HEK293 (cell line): ENCODE measurements at regions not wholly inside any gene's neighbourhood (a gene's known extent, or its start where the extent isn't known, plus 50 kb on each side); places are given as distances from the start of the nearest gene placed in this dataset.

ENCODE experiments used
- CTCF ChIA-PET: fragments of 350-600 bp; formaldehyde crosslinking; extraction: SDS; loops from one replicate; lab custom pipeline; 2021; ENCODE audit warnings: antibody characterized with exemption; lab: Yijun Ruan, JAX
- POLR2A ChIA-PET: fragments of 300-600 bp; formaldehyde crosslinking; extraction: SDS; loops from one replicate; lab custom pipeline; 2020; ENCODE audit warnings: antibody characterized with exemption, inconsistent platforms; lab: Yijun Ruan, JAX
- H3K27ac ChIP-seq: fragments of 200-500 bp; sonication (Bioruptor generic); 2 replicates; pipeline ENCODE4 v1.5.1; 2014; ENCODE audit warnings: low read depth, low read length, control low read depth, inconsistent platforms; ENCODE audit errors: extremely low read depth
- H3K36me3 ChIP-seq, 2 experiments: fragments of 200-500 bp in 1 of 2; sonication (Bioruptor generic) in 1 of 2; 1 replicate in 1 of 2; 2 replicates in 1 of 2; pipeline ENCODE4 v1.5.1; 2014 to 2017; ENCODE audit warnings: inconsistent platforms in 2 of 2, low read length in 2 of 2; ENCODE audit not compliant: control insufficient read depth in 2 of 2, insufficient read depth in 1 of 2
- H3K4me1 ChIP-seq: fragments of 200-500 bp; sonication (Bioruptor generic); 2 replicates; pipeline ENCODE4 v1.5.1; 2014; ENCODE audit warnings: mild to moderate bottlenecking, low read length, inconsistent platforms; ENCODE audit not compliant: control insufficient read depth, insufficient read depth
- H3K4me3 ChIP-seq: 2 replicates; pipeline ENCODE4 v1.5.1; 2011; ENCODE audit warnings: low read depth, mild to moderate bottlenecking, control low read depth, low read length, moderate library complexity
- H3K9me3 ChIP-seq: fragments of 200-500 bp; sonication (Bioruptor generic); 2 replicates; pipeline ENCODE4 v1.5.1; 2014; ENCODE audit warnings: low read depth, low read length, inconsistent platforms; ENCODE audit not compliant: control insufficient read depth, insufficient read depth
- GLIS2 ChIP-seq: fragments of 450-650 bp; formaldehyde crosslinking; IDR thresholded peaks from 2 replicates; pipeline ENCODE4 v1.5.1; 2016; ENCODE audit warnings: missing biosample characterization, missing genetic modification characterization
- HOXD13 ChIP-seq: sonication (generic); formaldehyde crosslinking; IDR thresholded peaks from 2 replicates; pipeline ENCODE4 v1.8.0; 2022; ENCODE audit warnings: missing genetic modification reagents, borderline replicate concordance
- OVOL3 ChIP-seq: fragments of 450-650 bp; formaldehyde crosslinking; IDR thresholded peaks from 2 replicates; pipeline ENCODE4 v1.5.1; 2016; ENCODE audit warnings: missing biosample characterization, missing genetic modification characterization
- SCRT1 ChIP-seq: fragments of 450-650 bp; formaldehyde crosslinking; IDR thresholded peaks from 2 replicates; pipeline ENCODE4 v1.5.1; 2016; ENCODE audit warnings: missing biosample characterization, missing genetic modification characterization, borderline replicate concordance
- ZFP41 ChIP-seq: fragments of 450-650 bp; formaldehyde crosslinking; IDR thresholded peaks from 2 replicates; pipeline ENCODE4 v1.5.1; 2016; ENCODE audit warnings: missing biosample characterization, missing genetic modification characterization, borderline replicate concordance
- ZNF169 ChIP-seq: fragments of 450-650 bp; formaldehyde crosslinking; IDR thresholded peaks from 2 replicates; pipeline ENCODE4 v1.5.1; 2016; ENCODE audit warnings: missing biosample characterization, missing genetic modification characterization
- ZNF174 ChIP-seq: fragments of 450-650 bp; formaldehyde crosslinking; IDR thresholded peaks from 2 replicates; pipeline ENCODE4 v1.5.0; 2017; ENCODE audit warnings: missing biosample characterization, mild to moderate bottlenecking, missing genetic modification characterization
- ZNF416 ChIP-seq: fragments of 450-650 bp; formaldehyde crosslinking; IDR thresholded peaks from 2 replicates; pipeline ENCODE4 v1.5.1; 2016; ENCODE audit warnings: missing biosample characterization, missing genetic modification characterization
- ZNF433 ChIP-seq: fragments of 450-650 bp; formaldehyde crosslinking; IDR thresholded peaks from 2 replicates; pipeline ENCODE4 v1.5.1; 2016; ENCODE audit warnings: missing biosample characterization, missing genetic modification characterization, low read depth
- ZNF660 ChIP-seq: fragments of 450-650 bp; IDR thresholded peaks from 2 replicates; pipeline ENCODE4 v1.5.1; 2018; ENCODE audit warnings: missing biosample characterization, mild to moderate bottlenecking, missing genetic modification characterization
- ZNF76 ChIP-seq: fragments of 450-650 bp; formaldehyde crosslinking; IDR thresholded peaks from 2 replicates; pipeline ENCODE4; 2016; ENCODE audit warnings: low read depth, missing biosample characterization, missing genetic modification characterization, borderline replicate concordance
- ZNF785 ChIP-seq: fragments of 450-650 bp; formaldehyde crosslinking; IDR thresholded peaks from 2 replicates; pipeline ENCODE4 v1.5.1; 2016; ENCODE audit warnings: missing biosample characterization, missing genetic modification characterization
- TF ChIP-seq, protein P1 (sequence below): fragments of 450-650 bp; formaldehyde crosslinking; IDR thresholded peaks from 2 replicates; pipeline ENCODE4 v1.5.1; 2016; ENCODE audit warnings: missing biosample characterization, missing genetic modification characterization, borderline replicate concordance
- TF ChIP-seq, protein P2 (sequence below): fragments of 450-650 bp; formaldehyde crosslinking; IDR thresholded peaks from 2 replicates; pipeline ENCODE4 v1.5.1; 2016; ENCODE audit warnings: missing biosample characterization, missing genetic modification characterization
- TF ChIP-seq, protein P3 (sequence below): fragments of 450-650 bp; formaldehyde crosslinking; IDR thresholded peaks from 2 replicates; pipeline ENCODE4 v1.5.1; 2016; ENCODE audit warnings: missing biosample characterization, missing genetic modification characterization
- TF ChIP-seq, protein P4 (sequence below): fragments of 450-650 bp; formaldehyde crosslinking; IDR thresholded peaks from 2 replicates; pipeline ENCODE4 v1.5.1; 2016; ENCODE audit warnings: missing biosample characterization, missing genetic modification characterization, borderline replicate concordance

DNA sequence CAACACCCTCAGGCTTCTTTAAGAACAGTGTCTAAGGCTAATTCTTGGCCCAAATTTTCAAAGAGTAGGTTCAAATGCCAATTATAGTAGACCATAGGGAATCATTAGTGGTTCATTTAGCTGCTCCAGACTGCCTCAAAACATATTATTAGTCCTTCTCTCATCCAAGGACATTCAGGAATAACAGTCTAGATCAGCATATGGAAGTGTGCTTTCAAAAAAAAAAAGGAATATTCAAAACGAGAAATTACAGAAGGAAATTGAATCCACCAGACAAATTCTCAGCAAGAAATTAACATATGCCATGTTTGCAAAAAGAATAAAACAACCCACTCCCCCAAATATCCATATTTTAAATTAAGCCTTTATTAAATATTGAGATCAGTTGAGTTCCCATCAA is 293.1 kb downstream of the SMARCA1 start:
- ChIA-PET CTCF (no interaction called here), POLR2A (no interaction called here)
- TF ChIP-seq, protein P1, sequence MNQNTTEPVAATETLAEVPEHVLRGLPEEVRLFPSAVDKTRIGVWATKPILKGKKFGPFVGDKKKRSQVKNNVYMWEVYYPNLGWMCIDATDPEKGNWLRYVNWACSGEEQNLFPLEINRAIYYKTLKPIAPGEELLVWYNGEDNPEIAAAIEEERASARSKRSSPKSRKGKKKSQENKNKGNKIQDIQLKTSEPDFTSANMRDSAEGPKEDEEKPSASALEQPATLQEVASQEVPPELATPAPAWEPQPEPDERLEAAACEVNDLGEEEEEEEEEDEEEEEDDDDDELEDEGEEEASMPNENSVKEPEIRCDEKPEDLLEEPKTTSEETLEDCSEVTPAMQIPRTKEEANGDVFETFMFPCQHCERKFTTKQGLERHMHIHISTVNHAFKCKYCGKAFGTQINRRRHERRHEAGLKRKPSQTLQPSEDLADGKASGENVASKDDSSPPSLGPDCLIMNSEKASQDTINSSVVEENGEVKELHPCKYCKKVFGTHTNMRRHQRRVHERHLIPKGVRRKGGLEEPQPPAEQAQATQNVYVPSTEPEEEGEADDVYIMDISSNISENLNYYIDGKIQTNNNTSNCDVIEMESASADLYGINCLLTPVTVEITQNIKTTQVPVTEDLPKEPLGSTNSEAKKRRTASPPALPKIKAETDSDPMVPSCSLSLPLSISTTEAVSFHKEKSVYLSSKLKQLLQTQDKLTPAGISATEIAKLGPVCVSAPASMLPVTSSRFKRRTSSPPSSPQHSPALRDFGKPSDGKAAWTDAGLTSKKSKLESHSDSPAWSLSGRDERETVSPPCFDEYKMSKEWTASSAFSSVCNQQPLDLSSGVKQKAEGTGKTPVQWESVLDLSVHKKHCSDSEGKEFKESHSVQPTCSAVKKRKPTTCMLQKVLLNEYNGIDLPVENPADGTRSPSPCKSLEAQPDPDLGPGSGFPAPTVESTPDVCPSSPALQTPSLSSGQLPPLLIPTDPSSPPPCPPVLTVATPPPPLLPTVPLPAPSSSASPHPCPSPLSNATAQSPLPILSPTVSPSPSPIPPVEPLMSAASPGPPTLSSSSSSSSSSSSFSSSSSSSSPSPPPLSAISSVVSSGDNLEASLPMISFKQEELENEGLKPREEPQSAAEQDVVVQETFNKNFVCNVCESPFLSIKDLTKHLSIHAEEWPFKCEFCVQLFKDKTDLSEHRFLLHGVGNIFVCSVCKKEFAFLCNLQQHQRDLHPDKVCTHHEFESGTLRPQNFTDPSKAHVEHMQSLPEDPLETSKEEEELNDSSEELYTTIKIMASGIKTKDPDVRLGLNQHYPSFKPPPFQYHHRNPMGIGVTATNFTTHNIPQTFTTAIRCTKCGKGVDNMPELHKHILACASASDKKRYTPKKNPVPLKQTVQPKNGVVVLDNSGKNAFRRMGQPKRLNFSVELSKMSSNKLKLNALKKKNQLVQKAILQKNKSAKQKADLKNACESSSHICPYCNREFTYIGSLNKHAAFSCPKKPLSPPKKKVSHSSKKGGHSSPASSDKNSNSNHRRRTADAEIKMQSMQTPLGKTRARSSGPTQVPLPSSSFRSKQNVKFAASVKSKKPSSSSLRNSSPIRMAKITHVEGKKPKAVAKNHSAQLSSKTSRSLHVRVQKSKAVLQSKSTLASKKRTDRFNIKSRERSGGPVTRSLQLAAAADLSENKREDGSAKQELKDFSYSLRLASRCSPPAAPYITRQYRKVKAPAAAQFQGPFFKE (tag by site-specific recombination): no peak
- TF ChIP-seq ZNF174 (no peak), ZFP41 (no peak), ZNF169 (tag by site-specific recombination) (no peak), HOXD13 (CRISPR knock-in tag) (no peak), SCRT1 (no peak), ZNF416 (tag by site-specific recombination) (no peak), ZNF76 (tag by site-specific recombination) (no peak), GLIS2 (tag by site-specific recombination) (no peak), ZNF433 (tag by site-specific recombination) (no peak), OVOL3 (tag by site-specific recombination) (no peak), ZNF785 (tag by site-specific recombination) (no peak), ZNF660 (tag by site-specific recombination) (no peak)
- TF ChIP-seq, protein P2, sequence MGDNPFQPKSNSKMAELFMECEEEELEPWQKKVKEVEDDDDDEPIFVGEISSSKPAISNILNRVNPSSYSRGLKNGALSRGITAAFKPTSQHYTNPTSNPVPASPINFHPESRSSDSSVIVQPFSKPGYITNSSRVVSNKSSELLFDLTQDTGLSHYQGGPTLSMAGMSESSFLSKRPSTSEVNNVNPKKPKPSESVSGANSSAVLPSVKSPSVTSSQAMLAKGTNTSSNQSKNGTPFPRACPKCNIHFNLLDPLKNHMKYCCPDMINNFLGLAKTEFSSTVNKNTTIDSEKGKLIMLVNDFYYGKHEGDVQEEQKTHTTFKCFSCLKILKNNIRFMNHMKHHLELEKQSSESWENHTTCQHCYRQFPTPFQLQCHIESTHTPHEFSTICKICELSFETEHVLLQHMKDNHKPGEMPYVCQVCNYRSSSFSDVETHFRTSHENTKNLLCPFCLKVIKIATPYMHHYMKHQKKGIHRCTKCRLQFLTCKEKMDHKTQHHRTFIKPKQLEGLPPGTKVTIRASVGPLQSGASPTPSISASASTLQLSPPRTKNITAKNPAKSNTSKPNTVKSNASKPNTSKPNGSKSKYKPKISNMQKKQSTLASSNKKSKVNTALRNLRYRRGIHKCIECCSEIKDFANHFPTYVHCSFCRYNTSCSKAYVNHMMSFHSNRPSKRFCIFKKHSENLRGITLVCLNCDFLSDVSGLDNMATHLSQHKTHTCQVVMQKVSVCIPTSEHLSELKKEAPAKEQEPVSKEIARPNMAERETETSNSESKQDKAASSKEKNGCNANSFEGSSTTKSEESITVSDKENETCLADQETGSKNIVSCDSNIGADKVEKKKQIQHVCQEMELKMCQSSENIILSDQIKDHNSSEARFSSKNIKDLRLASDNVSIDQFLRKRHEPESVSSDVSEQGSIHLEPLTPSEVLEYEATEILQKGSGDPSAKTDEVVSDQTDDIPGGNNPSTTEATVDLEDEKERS: no peak
- TF ChIP-seq, protein P3, sequence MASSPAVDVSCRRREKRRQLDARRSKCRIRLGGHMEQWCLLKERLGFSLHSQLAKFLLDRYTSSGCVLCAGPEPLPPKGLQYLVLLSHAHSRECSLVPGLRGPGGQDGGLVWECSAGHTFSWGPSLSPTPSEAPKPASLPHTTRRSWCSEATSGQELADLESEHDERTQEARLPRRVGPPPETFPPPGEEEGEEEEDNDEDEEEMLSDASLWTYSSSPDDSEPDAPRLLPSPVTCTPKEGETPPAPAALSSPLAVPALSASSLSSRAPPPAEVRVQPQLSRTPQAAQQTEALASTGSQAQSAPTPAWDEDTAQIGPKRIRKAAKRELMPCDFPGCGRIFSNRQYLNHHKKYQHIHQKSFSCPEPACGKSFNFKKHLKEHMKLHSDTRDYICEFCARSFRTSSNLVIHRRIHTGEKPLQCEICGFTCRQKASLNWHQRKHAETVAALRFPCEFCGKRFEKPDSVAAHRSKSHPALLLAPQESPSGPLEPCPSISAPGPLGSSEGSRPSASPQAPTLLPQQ (tag by site-specific recombination): no peak
- TF ChIP-seq, protein P4, sequence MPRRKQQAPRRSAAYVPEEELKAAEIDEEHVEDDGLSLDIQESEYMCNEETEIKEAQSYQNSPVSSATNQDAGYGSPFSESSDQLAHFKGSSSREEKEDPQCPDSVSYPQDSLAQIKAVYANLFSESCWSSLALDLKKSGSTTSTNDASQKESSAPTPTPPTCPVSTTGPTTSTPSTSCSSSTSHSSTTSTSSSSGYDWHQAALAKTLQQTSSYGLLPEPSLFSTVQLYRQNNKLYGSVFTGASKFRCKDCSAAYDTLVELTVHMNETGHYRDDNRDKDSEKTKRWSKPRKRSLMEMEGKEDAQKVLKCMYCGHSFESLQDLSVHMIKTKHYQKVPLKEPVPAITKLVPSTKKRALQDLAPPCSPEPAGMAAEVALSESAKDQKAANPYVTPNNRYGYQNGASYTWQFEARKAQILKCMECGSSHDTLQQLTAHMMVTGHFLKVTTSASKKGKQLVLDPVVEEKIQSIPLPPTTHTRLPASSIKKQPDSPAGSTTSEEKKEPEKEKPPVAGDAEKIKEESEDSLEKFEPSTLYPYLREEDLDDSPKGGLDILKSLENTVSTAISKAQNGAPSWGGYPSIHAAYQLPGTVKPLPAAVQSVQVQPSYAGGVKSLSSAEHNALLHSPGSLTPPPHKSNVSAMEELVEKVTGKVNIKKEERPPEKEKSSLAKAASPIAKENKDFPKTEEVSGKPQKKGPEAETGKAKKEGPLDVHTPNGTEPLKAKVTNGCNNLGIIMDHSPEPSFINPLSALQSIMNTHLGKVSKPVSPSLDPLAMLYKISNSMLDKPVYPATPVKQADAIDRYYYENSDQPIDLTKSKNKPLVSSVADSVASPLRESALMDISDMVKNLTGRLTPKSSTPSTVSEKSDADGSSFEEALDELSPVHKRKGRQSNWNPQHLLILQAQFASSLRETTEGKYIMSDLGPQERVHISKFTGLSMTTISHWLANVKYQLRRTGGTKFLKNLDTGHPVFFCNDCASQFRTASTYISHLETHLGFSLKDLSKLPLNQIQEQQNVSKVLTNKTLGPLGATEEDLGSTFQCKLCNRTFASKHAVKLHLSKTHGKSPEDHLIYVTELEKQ: no peak
- H3K36me3 ChIP-seq: no peaks in the 10 kb centered on the region
- H3K9me3 ChIP-seq: no peaks in the 10 kb centered on the region
- H3K4me1 ChIP-seq: no peaks in the 10 kb centered on the region
- no peak overlapping the region for H3K27ac ChIP-seq
- no peak overlapping the region for H3K4me3 ChIP-seq
